Activated effector memory CD4-positive, alpha-beta T cell treated with anti-CD3 and anti-CD28 coated beads, Interleukin-2, amount 50 U/mL, for 16 hours (primary cell): ENCODE measurements at regions not wholly inside any gene's neighbourhood (a gene's known extent, or its start where the extent isn't known, plus 50 kb on each side); places are given as distances from the start of the nearest gene placed in this dataset.
"Not testable (repeated sequence)": the region's sequence is repeated elsewhere in the genome, so short reads cannot be mapped to it uniquely, and the experiment has no call there.

Source experiments
- DNase-seq: peaks from one replicate; pipeline ENCODE4 v3.0.0-alpha.2; 2020

- DNase-seq: no peak
These were observed 219.8 kb downstream of the TFCP2L1 start for GRCh38 chr2:121065239-121065638.

DNA sequence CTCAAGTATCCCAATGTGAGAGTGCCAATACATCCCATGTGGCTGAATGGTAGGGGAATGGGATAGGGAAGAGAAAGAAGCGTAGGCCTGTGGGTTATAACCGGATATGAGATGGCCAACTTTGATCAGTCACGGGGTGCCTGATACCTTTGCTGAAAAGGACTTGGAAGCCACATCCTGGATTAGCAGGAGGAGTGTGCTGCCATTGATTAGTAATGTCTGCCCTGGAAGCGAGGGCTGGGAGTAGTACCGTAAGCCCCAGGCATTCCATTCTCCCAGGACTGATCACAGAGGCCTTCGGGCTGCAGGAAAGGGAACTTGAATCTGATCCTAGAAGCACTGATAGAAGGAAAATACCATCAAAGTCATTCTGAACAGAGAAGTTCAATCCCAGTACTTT is 218.5 kb downstream of the TFCP2L1 start:
- DNase-seq: no peak

GRCh38 chr2:121068851-121069250 is 216.2 kb downstream of the TFCP2L1 start:
- DNase-seq: no peak

GRCh38 chr2:121069434-121069969 is 215.5 kb downstream of the TFCP2L1 start:
- no peak for DNase-seq

GRCh38 chr2:121070061-121070460 is 214.9 kb downstream of the TFCP2L1 start:
- DNase-seq: not testable (repeated sequence)

DNA sequence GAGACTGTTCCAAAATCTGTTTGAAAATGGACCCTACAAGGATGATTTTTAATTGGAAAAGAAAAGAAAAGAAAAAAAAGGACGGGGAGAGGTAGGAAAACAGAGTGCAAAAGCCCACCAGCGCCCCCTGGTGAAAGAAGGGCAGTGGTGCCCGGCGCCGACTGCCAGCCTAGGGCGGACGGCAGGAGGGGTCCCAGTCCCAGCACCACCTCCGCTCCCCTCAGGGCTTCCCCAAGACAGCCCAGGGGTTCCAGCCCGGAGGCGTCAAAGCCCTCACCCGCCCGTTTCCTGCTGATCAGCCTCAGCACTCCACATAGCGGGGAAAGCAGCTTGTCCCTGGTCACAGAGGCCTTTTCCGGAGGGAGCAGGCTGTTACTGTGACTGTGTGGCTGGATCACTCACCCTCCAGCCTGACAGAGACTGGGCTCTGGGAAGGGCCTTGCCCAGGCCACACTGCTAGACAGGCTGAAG is 213.9 kb downstream of the TFCP2L1 start:
- peak; percentile 68 for DNase-seq

DNA sequence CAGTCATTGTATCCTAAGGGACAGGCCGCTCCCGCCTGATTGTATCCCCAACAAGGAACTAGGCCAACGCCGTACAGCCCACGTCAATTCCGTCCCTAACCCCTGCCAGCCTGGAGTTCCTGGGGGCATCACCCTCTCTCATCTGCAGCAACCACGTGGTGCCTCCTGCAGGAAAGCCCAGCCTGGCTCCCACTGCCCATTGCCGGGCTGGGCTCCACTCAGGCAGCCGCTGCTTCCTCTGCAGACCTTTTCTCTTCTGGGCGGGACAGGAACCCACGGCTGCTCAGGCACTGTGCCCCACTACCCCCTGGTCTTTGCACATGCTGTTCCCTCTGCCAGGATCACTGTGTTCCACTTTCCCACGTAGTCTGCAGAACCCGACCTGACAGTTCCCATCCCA is 212.2 kb downstream of the TFCP2L1 start:
- DNase-seq: no peak

GRCh38 chr2:121073320-121074210 is 211.4 kb downstream of the TFCP2L1 start:
- no peak for DNase-seq

DNA sequence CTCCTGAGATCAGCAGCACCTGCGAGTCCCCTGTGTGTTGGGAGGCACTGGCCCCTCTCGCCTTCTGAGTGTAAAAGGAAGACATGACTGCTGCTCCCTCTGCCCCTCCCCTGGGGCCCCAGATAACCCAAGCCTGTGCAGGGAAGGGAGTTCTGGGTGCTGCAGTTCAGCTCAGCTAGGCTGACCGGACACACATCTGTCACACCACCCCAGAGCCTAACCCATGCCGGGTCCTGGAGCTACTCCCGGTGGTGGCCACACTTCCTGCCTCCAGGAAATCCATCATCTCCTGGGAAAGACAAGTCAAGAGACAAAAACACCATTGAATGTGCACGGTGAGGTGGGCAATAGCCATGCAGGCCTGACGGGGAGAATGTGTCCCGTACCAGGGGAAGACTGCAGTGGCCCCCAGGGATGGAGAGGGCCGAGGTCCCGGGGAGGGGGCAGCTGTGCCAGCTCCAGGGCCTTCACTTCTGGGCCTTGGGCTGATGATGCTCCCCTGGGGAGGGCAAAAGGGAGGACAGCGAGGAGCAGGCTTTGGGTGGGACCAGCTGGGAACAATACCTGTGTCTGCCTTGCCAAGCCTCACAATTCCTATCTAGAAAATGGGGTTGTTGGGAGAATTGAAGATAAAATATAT is 210.6 kb downstream of the TFCP2L1 start:
- no peak for DNase-seq

DNA sequence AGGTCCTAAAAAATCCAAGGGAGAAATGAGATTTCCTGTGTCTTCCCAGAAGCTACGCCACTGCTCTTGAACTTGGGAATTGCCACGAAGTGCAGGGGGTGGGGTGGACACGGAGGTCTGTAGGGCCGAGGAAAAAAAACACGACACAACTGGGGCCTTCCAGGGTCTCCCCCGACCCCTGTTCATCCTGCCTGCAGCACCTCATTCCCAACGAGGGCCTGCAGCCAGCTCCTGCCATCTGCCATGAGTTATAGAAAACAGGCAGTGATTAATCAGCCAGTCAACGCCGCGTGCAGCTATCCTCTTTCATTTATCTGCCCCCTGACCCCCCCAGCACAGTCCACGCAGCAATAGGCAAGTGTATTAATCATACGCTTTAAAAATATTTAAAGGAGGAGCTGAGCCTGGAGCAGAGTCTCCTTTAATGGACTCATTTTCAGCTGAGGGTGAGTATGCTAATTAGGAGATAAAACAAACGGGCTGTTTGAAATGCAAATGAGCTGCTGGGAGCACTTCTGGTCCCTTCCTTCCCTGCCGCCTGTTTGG is 209.9 kb downstream of the TFCP2L1 start:
- DNase-seq: no peak

- no peak for DNase-seq
These were observed 209.1 kb downstream of the TFCP2L1 start for GRCh38 chr2:121075641-121076497.

GRCh38 chr2:121076498-121076820 is 208.5 kb downstream of the TFCP2L1 start:
- no peak for DNase-seq

GRCh38 chr2:121076885-121077549 is 208.0 kb downstream of the TFCP2L1 start:
- DNase-seq: peak; percentile 87

- no peak for DNase-seq
These were observed 206.1 kb downstream of the TFCP2L1 start for GRCh38 chr2:121078899-121079298.

DNA sequence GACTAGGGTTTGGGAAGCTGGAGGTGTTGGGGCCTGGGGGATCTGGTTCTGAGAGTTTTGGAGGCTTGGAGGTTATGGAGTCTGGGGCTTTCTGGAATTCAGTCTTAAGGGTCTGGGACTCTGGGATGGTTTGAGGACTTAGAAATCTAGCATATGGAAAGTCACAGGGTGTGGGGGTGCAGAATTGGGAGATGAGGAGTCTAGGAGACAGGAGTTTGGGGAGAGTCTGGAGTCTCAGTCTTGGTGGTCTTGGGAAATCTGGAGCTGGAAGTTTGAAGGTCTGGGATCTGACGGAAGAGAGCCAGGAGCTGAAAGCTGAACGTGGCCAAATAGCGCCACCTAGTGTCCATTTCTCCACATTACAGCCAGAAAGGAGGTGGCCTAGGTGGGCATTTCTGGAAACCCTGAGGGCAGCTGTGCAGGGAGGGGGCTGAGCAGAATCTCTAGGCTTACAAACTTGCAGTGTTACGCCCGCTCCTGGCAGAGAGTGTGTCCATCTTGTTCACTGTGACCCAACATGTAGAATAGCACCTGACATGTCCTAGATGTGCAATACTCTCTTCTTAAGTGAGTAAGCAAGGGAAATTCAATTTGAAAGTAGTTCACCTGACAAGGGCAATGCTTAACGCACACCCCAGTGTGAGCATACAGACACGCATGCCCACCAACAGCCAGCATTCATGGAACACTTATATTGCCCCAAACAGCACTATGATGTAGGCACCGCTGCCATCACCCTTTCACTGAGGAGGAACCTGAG is 204.8 kb downstream of the TFCP2L1 start:
- DNase-seq: peak; percentile 77

GRCh38 chr2:121081701-121082100 is 203.3 kb downstream of the TFCP2L1 start:
- DNase-seq: no peak

DNA sequence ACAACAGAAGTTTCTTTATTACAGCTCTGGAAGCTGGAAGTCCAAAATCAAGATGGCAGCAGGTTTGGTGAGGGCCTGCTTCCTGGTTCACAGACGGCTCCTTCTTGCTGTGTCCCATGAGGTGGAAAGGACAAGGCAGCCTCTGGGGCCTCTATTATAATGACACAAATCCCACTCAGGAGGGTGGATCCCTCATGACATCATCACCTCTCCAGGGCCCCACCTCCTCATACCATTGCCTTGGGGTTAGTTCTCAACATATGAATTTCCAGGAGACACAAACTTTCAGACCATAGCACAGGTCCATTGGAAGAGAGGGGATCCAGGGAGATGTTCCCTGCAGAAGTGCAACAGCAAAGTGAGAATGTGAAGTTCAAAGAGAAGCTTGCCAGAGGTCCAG is 202.8 kb downstream of the TFCP2L1 start:
- DNase-seq: no peak

GRCh38 chr2:121084130-121084680 is 200.8 kb downstream of the TFCP2L1 start:
- DNase-seq: no peak

DNA sequence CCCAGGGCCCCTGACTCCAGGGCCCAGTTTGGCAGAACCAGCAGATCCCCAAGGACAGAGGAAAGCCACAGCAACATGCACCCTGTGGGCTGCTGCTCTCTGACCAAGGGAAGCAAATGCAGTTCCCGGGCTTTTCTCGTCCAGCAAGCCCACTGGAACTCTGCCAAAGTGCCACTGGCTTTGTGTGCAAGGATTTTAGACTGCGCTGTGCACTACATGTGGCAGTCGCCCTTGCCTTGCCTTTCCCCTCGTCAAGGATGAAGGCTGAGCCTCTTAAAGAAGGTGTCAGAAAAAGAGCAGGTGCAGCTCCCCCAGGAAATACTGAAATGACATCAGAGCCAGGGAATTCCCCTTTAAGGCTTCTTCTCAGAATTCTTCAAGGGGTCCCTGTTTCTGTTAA is 199.2 kb downstream of the TFCP2L1 start:
- DNase-seq: no peak

DNA sequence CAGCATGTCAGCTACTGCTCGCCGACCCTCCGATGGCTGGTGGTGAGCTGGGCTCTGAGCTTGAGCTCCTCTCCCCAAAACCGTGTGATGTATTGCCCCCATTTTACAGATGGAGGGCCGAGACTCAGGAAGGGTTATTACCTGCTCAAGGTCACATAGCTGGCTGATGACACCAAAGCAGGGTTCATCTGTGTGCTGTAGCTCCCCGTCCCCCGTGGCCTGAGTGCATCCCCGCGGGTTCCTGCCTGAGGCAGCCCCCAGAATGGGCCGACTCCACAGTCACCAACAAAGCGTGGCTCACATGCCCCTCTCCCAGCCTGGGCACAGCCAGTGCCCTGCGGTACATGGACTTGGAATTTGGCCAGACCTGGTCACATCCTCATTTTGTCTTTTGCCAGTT is 198.6 kb downstream of the TFCP2L1 start:
- no peak for DNase-seq

DNA sequence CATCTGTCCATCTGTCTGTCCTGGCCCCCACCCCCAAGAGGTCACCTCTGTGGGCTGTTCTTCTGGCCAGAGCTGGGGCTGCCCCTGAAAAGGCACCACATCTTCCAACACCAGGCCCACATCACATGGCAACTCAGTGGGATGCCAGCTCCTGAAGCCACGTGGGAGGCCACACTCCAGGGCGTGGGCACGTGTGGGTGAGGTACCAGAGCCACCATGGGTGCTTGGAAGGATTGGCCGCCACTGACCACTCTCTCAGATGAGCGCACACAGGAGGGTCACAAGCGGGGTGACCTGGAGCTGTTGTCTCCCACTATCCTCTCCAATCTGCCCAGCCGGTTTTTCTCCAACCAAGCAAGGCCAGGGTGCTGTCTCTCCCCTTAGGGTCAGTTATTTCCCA is 197.9 kb downstream of the TFCP2L1 start:
- DNase-seq: no peak
